Activated CD4-positive, alpha-beta T cell treated with anti-CD3 and anti-CD28 coated beads for 36 hours (primary cell): ENCODE measurements at regions not wholly inside any gene's neighbourhood (a gene's known extent, or its start where the extent isn't known, plus 50 kb on each side); places are given as distances from the start of the nearest gene placed in this dataset.

ENCODE experiments used
- ATAC-seq: fragments of 200-7000 bp; cut with Tn5 transposase; one replicate; pipeline ENCODE4 v1.10.0; 2021; ENCODE audit warnings: mild to moderate bottlenecking, moderate library complexity
- CTCF ChIA-PET: fragments of 350-600 bp; sonication (Branson Sonifier 250); formaldehyde crosslinking; loops from one replicate; lab custom pipeline; 2021; ENCODE audit warnings: antibody characterized with exemption; lab: Charles Lee
- POLR2A ChIA-PET: fragments of 350-600 bp; sonication (Branson Sonifier 250); formaldehyde crosslinking; loops from one replicate; lab custom pipeline; 2021; ENCODE audit warnings: antibody characterized with exemption, inconsistent platforms; lab: Charles Lee
- DNase-seq: peaks from one replicate; pipeline ENCODE4 v3.0.0-alpha.2; 2020
- H3K27ac Mint-ChIP-seq: one replicate; pipeline ENCODE4 v1.8.0; 2021; ENCODE audit warnings: mixed read lengths
- H3K27me3 Mint-ChIP-seq: one replicate; pipeline ENCODE4 v1.8.0; 2021; ENCODE audit warnings: mixed read lengths
- H3K36me3 Mint-ChIP-seq: one replicate; pipeline ENCODE4 v1.8.0; 2021; ENCODE audit warnings: low read depth, mixed read lengths
- H3K4me1 Mint-ChIP-seq: one replicate; pipeline ENCODE4 v1.8.0; 2021; ENCODE audit warnings: mixed read lengths
- H3K4me3 Mint-ChIP-seq: one replicate; pipeline ENCODE4 v1.8.0; 2021; ENCODE audit warnings: mild to moderate bottlenecking, moderate library complexity, mixed read lengths
- H3K9me3 Mint-ChIP-seq: one replicate; pipeline ENCODE4 v1.8.0; 2021; ENCODE audit warnings: low read depth, mixed read lengths
- intact Hi-C, 2 experiments: fragments of 100-400 bp; cut with DNase I in 1 of 2; cut with micrococcal nuclease in 1 of 2; formaldehyde crosslinking; loops; one replicate each; pipeline versions ENCODE4 v1.14.2 to v1.15.1; 2022 to 2024; cut with DNase I, micrococcal nuclease

DNA sequence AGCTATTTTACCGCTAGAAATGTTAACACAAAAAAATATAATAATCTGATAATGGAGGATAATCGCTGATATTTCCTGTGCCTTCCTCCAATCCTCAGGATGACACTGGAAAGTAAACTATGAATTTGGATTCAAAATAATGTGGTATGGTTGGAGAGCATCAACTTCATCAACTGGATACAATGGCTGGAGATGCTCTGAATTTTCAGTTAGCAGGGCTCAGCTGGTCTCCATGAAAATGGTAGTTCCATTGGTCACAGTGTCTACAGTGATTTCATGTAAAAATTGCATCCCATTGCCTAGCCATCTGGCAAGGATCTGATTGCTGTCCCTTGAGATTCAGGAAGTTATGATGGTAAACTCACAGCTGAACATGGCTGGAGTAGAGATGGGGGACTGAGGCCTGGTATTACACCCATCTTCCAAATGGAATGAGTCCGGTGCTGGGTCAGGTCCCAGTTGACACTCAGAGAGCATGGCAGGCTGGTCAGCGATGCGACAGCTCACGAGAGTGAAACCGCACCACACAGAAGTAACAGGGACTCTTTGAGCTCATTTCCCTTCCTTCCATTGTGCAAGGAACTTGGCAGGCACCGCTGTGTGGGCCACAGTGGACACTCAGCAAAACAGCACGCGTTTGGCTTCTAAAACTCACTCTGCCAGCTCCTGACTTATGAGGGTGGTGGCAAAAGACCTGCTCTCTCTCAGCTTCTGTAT lies 142.4 kb upstream of the TNFAIP3 start:
- DNase-seq (no peak), ATAC-seq (no peak)
- Mint-ChIP-seq H3K36me3 (no peaks in the 10 kb centered on the region), H3K9me3 (no peaks in the 10 kb centered on the region), H3K4me3 (no peak overlapping the region), H3K4me1 (peaks cover 9% of the 10 kb centered on the region), H3K27ac (no peak overlapping the region), H3K27me3 (peaks cover 4% of the 10 kb centered on the region)
- POLR2A ChIA-PET, result no interaction called here
- intact Hi-C loops, result no loop called here
- CTCF ChIA-PET, result interaction anchor here (1.0 to 1.4 kb wide), 5 partner anchors 8 to 251 kb away, joined by 3 to 4 read pairs (median 3); no protein-coding TSS in a partner anchor

DNA sequence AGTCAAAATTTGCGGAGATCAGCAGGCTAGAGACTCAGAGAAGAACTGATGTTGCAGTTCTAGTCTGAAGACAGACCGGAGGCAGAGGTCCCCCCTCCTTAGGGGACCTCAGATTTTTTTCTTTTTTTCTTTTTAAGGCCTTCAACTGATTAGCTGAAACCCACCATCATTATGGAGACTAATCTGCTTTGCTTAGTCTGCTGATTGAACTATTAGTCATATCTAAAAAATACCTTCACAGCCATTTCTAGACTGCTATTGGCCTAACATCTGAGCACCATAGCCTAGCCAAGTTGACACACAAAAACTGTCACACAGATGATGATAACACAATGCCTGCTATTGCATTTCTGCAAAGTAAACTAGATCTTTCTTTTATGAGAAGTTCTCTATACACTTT lies 141.1 kb upstream of the TNFAIP3 start:
- peaks cover 4% of the 10 kb centered on the region for H3K27me3 Mint-ChIP-seq
- no peaks in the 10 kb centered on the region for H3K36me3 Mint-ChIP-seq
- intact Hi-C loops, result no loop called here
- ATAC-seq, result peak; percentile 54
- DNase-seq, result no peak
- no peak overlapping the region for H3K27ac Mint-ChIP-seq
- ChIA-PET POLR2A (no interaction called here), CTCF (interaction anchor here (0.5 to 1.6 kb wide), 4 partner anchors 43 to 144 kb away, joined by 3 to 7 read pairs (median 3); no protein-coding TSS in a partner anchor)
- H3K4me3 Mint-ChIP-seq, result no peak overlapping the region
- peaks cover 9% of the 10 kb centered on the region for H3K4me1 Mint-ChIP-seq
- H3K9me3 Mint-ChIP-seq, result no peaks in the 10 kb centered on the region

- H3K4me3 Mint-ChIP-seq, result no peak overlapping the region
- intact Hi-C loops, result no loop called here
- peaks cover 9% of the 10 kb centered on the region for H3K4me1 Mint-ChIP-seq
- ChIA-PET POLR2A (no interaction called here), CTCF (interaction anchor here (0.6 to 1.6 kb wide), 3 partner anchors 42 to 143 kb away, joined by 3 to 7 read pairs (median 3); no protein-coding TSS in a partner anchor)
- no peaks in the 10 kb centered on the region for H3K9me3 Mint-ChIP-seq
- DNase-seq, result no peak
- no peak for ATAC-seq
- H3K27ac Mint-ChIP-seq, result no peak overlapping the region
- H3K27me3 Mint-ChIP-seq, result peaks cover 4% of the 10 kb centered on the region
- H3K36me3 Mint-ChIP-seq, result no peaks in the 10 kb centered on the region
Measured at GRCh38 chr6:137726582-137726981, 140.5 kb upstream of the TNFAIP3 start.

GRCh38 chr6:137727216-137727765 lies 139.8 kb upstream of the TNFAIP3 start:
- DNase-seq, result no peak
- intact Hi-C loops, result no loop called here
- H3K27me3 Mint-ChIP-seq, result peaks cover 4% of the 10 kb centered on the region
- POLR2A ChIA-PET, result no interaction called here
- H3K27ac Mint-ChIP-seq, result no peak overlapping the region
- no peak overlapping the region for H3K4me3 Mint-ChIP-seq
- H3K9me3 Mint-ChIP-seq, result no peaks in the 10 kb centered on the region
- CTCF ChIA-PET, result interaction anchor here (1.6 kb wide), 1 partner anchor 143 kb away, joined by 7 read pairs; no protein-coding TSS in a partner anchor
- no peaks in the 10 kb centered on the region for H3K36me3 Mint-ChIP-seq
- peaks cover 9% of the 10 kb centered on the region for H3K4me1 Mint-ChIP-seq
- no peak for ATAC-seq

DNA sequence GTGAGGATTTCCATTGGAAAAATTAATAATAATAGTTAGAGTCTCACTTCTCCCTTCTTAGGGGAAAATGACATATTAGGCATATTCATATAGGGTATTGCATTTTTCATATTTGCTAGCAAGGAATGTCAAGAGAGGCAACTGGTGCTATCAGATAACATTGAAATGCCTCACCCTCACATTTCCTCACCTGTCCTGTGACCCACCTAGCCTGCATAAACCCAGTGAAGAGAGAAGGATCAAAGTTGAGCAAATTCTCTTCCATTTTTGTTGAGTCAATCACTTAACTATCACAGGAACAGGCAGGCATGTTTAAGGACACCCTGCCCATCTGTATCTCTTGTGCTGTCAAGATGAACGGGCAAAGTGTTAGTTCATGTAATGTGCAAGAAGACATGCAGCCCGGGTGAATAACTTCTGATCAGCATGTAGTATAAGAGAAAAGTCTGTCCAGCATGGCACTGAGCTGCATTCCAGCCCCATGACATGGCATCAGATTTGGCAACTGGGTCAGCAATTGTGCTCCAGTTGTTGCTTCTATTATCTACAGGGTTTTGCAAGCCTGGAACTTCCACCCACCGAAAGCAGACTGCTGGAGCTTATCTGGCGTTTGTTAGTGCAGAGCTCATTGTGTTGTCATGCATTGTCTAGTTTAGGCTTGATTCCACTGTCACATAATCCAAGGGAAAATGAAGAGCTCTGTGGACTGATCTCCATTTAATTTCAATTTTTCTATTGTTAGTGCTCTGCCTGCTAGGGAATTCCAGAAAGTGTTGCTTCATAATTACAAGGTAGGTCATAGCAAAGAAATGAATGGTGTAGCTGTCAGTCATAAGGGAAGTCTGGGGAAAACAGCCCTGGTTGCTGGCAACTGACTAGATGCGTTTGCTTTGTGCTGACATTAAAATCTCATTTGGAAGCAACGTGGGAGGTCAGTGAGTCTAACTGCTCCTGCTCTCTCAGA lies 138.4 kb upstream of the TNFAIP3 start:
- ChIA-PET CTCF (interaction anchor here (0.7 to 1.6 kb wide), 6 partner anchors 9 to 71 kb away, joined by 3 to 5 read pairs (median 3); no protein-coding TSS in a partner anchor), POLR2A (no interaction called here)
- intact Hi-C loops, result no loop called here
- Mint-ChIP-seq H3K4me3 (no peak overlapping the region), H3K27ac (no peak overlapping the region), H3K36me3 (no peaks in the 10 kb centered on the region), H3K9me3 (no peaks in the 10 kb centered on the region), H3K4me1 (no peaks in the 10 kb centered on the region), H3K27me3 (peaks cover 4% of the 10 kb centered on the region)
- no peak for ATAC-seq
- DNase-seq, result no peak

DNA sequence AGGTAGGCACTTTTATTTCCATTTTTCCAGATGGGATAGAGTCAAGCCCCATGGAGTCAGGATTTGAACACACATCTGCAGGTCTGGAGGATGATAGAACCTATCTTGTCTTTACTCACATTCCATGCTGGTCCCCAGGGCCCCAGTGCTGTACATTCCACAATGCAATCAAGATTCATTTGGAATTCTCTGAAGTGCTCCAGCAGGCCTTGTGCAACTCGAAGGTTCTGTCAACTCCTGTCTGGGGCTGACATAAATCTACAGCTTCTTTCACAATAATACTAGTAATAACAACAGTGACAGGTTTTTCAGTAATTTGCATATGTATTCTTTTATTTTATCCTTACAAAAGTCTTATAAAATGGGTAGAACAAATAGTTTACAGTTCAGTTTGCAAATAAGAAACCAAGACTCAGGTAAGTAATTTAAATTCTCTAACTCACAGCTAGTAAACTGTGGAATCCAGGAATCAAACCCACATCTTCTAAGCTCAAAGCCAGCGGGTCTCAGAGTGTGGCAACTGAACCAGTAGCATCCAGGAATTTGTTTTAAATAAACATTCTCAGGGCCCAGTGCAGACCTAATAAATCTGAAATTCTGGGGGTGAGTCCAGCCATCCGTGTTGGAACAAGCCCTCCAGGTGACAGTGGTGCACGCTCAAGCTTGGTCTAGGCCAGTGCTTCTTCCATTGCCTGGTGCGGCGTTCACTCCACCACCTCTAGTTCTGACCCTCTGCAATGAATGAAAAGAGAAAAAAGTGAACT lies 137.0 kb upstream of the TNFAIP3 start:
- ATAC-seq (no peak), DNase-seq (no peak)
- intact Hi-C loops, result no loop called here
- H3K27ac Mint-ChIP-seq, result no peak overlapping the region
- POLR2A ChIA-PET, result no interaction called here
- no peak overlapping the region for H3K4me3 Mint-ChIP-seq
- CTCF ChIA-PET, result interaction anchor here (0.6 to 1.6 kb wide), 2 partner anchors 11 to 97 kb away, joined by 3 to 5 read pairs; no protein-coding TSS in a partner anchor
- no peaks in the 10 kb centered on the region for H3K9me3 Mint-ChIP-seq
- H3K36me3 Mint-ChIP-seq, result no peaks in the 10 kb centered on the region
- peaks cover 4% of the 10 kb centered on the region for H3K27me3 Mint-ChIP-seq
- H3K4me1 Mint-ChIP-seq, result no peaks in the 10 kb centered on the region

GRCh38 chr6:137731600-137731959 lies 135.5 kb upstream of the TNFAIP3 start:
- ChIA-PET POLR2A (no interaction called here), CTCF (no interaction called here)
- DNase-seq (no peak), ATAC-seq (no peak)
- Mint-ChIP-seq H3K4me3 (no peak overlapping the region), H3K27ac (no peak overlapping the region), H3K4me1 (peaks cover 10% of the 10 kb centered on the region), H3K9me3 (no peaks in the 10 kb centered on the region), H3K27me3 (peaks cover 4% of the 10 kb centered on the region), H3K36me3 (no peaks in the 10 kb centered on the region)
- intact Hi-C loops, result no loop called here

- intact Hi-C loops, result no loop called here
- H3K27ac Mint-ChIP-seq, result no peak overlapping the region
- peaks cover 4% of the 10 kb centered on the region for H3K27me3 Mint-ChIP-seq
- DNase-seq (no peak), ATAC-seq (no peak)
- peaks cover 15% of the 10 kb centered on the region for H3K4me1 Mint-ChIP-seq
- CTCF ChIA-PET, result interaction anchor here (0.8 to 1.6 kb wide), 3 partner anchors 8 to 135 kb away, joined by 3 to 4 read pairs (median 4); partner anchors contain the start of gene TNFAIP3
- H3K9me3 Mint-ChIP-seq, result no peaks in the 10 kb centered on the region
- H3K4me3 Mint-ChIP-seq, result no peak overlapping the region
- no peaks in the 10 kb centered on the region for H3K36me3 Mint-ChIP-seq
- POLR2A ChIA-PET, result no interaction called here
Measured at GRCh38 chr6:137731960-137732616, 135.0 kb upstream of the TNFAIP3 start.

DNA sequence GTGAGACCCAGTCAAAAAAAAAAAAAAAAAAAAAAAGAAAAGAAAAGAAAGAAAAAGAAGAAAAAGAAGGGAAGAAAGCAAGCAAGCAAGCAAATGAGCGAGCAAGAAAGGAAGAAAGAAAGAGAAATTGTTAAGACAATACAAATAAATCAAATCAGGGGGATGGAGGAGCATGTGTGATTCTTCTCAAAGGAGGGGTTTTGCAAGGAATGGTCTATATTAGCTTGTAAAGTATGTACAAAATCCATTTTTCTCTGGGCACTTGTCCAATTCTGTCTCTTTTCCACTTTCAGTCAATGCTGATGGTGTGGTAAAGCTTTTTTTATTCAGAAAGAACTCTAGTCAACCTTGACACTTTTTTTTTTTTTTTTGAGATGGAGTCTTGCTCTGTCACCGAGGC lies 133.7 kb upstream of the TNFAIP3 start:
- H3K4me3 Mint-ChIP-seq, result no peak overlapping the region
- DNase-seq (no peak), ATAC-seq (no peak)
- ChIA-PET CTCF (interaction anchor here (0.7 to 1.6 kb wide), 3 partner anchors 8 to 138 kb away, joined by 3 to 4 read pairs (median 4); no protein-coding TSS in a partner anchor), POLR2A (no interaction called here)
- H3K27me3 Mint-ChIP-seq, result no peaks in the 10 kb centered on the region
- no peaks in the 10 kb centered on the region for H3K36me3 Mint-ChIP-seq
- peaks cover 23% of the 10 kb centered on the region for H3K4me1 Mint-ChIP-seq
- no peak overlapping the region for H3K27ac Mint-ChIP-seq
- no peaks in the 10 kb centered on the region for H3K9me3 Mint-ChIP-seq
- intact Hi-C loops, result no loop called here

DNA sequence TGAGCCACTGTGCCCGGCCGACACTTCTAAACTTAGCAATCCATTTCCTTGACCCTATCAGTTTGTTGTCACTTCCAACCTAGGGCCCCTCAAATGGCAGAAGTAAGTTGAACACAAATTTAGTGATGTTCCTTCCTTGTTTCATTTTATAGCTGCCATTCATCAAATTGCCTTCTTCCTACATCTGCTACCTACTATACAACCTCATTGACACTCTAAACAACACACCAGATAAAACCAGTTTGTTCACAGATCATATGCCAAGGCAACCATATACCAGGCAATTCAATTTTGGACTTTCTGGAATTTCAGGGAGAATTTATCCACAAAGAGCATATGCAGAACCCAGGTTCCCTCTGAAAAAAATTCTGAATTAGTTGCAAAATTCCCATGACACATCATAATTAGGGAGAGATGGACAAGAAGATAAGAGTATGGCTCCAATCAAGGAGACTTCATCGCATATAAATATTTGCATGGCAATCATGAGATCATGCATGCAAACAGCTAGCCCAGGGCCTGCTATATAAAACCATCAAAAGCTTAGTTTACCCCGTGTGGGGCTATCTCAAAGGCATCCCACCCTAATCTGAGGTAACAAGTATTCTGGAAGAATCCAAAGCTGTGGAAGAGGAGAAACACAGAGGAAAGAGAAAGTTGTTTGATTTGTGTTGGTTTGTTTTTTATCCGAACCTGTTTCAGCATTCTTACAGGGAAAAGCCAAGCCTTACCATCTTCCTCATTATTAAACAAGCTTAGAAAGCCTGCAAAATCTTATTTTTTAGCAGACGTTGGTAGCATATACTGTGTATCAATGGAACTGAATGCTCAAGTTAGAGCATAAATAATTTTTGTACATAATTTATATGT lies 132.8 kb upstream of the TNFAIP3 start:
- H3K4me3 Mint-ChIP-seq, result no peak overlapping the region
- no peak for ATAC-seq
- ChIA-PET CTCF (interaction anchor here (0.6 to 1.4 kb wide), 4 partner anchors 9 to 272 kb away, joined by 3 to 4 read pairs (median 4); no protein-coding TSS in a partner anchor), POLR2A (no interaction called here)
- no peak for DNase-seq
- intact Hi-C loops, result no loop called here
- H3K4me1 Mint-ChIP-seq, result peaks cover 23% of the 10 kb centered on the region
- H3K27me3 Mint-ChIP-seq, result no peaks in the 10 kb centered on the region
- H3K9me3 Mint-ChIP-seq, result no peaks in the 10 kb centered on the region
- H3K27ac Mint-ChIP-seq, result no peak overlapping the region
- no peaks in the 10 kb centered on the region for H3K36me3 Mint-ChIP-seq
